ENCODE measurements at regions not wholly inside any gene's neighbourhood (a gene's known extent, or its start where the extent isn't known, plus 50 kb on each side); places are given as distances from the start of the nearest gene placed in this dataset.
"Not testable (repeated sequence)": the region's sequence is repeated elsewhere in the genome, so short reads cannot be mapped to it uniquely, and the experiment has no call there.

DNA sequence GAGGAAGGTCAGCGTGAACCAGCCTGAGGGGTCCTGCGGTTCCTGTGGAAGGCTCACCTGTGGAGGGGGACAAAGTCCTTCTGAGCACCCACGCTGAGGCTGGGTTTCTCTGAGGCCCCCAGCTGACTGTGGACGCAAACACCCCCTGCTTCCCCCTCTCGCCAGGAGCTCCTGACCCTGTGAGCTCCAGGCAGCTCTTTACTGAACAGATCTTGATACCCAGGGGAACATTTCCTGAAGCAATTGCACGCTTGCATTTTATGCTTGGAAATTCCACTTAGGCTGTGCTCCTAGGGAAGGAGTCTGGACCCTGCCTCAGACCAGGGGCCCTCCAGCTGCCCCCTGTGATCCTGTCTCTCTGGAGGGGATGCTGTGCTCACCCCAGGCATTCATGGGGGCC, 454.2 kb upstream of the B3GAT1 start:
- DNase-seq (ENCODE audit: low read depth): no peak

DNA sequence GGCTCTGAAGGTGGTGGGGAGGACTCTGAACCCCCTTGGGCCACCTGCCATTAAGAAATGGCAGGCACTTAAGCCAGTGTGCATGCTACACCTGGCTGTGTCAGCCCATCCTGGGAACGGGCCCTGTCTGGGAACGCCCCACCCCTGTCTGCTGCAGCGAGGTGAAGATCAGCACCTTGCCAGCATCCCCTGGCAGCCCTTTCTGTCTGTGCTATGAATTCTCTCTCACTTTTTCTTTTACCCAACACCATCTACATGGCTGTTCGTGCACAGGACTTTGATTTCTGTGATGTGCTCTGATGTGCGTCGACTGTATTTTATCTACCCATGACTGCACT, 452.9 kb upstream of the B3GAT1 start:
- DNase-seq (ENCODE audit: low read depth): no peak

DNA sequence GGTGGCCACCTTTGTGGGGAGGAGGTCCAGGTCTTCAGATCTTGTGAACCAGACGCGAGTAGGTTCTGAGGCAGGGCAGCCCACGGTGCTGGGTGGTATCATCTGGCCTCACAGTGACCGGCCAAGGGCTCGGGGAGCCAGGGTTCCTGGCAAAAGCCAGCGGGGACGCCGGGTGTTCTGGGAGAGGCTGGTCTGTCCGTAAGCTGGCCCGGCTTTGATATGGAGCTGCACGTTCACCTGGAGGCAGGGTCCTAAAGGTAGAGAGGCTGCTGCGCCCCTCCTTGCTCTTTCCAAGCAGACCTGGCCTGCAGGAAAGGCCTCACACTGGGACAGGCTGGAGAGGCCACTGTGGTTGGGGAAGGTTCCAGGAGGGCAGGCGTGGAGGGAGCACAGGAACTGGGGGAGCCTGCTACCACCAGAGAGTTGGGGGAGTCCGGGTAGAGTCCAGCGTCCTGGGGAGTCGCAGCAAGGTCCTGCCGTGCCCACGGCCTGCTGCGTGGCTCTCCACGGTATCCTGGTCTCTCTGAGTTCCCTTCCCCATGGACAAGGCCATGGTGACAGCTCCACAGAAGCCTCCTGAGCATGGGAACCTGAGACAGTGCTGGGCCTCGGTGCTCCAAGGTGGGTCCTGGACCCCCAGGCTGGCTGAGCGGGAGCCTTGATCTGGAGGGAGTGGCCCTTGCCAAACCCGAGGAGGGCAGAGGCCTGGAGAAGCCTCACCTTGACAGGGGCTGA, 452.4 kb upstream of the B3GAT1 start:
- no peak for DNase-seq (ENCODE audit: low read depth)

DNA sequence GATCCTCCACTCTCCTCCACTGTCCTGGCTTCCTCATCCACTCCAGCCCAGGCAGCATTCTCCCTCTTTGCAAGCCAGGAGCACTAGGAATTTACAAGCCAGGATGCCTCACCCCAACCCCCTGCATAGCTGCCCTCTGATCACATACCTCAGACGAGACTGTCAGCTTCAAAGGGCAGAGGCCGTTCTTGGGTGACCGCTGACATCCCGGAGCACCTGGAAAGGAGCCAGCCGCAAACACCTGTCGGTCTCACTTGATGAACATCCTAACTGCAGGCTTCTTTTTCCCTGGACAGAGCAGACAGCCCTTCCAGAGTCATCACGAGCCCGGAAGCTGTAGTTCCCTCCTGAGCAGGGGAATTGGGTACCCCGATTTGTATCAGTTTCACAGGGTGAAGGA, 451.3 kb upstream of the B3GAT1 start:
- no peak for DNase-seq (ENCODE audit: low read depth)

DNA sequence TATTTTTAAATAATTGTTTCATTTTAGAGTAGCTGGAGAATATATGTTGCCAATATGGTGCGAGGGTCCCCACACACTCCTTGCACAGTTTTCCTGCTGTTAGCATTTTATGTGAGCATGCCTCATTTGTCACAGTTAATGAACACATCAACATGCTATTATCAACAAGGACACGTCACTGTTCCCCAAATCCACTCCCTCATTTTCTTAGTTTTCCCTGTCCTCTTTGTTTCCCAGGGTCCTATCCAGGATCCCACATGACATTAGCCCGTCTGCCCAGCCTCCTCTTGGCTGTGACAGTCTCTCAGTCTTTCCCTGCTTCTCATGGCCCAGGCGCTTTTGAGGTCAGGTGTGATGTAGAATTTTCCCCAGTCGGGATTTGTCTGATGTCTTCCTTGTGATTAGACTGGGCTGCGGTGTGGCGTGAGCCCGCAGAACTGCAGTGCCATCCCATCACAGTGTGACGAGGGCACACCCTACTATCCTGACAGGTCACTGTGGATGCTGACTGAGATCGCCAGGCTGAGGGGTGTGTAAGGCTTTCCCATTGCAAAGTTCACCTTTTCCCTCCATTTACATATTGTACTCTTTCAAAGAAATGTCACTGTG, 450.6 kb upstream of the B3GAT1 start:
- DNase-seq (ENCODE audit: low read depth): no peak

DNA sequence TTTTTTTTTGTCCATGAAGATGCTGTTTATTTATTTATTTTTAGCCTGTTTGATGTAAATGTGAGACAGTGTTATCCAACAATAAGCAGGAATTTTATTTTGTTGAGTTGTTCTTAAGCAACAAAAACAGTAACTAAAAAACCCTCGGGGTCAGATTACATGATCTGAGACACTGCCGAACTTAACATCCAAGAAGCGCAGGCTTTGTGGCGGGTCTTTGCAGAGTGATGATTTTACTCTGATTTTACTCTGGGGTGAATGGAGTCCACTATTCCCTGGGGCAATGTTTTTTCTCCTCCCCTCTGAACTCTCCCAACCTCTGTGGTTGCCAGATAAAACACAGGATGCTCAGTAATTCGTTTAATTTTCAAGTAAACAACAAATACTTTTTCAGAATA, 450.1 kb upstream of the B3GAT1 start:
- DNase-seq (ENCODE audit: low read depth): no peak

DNA sequence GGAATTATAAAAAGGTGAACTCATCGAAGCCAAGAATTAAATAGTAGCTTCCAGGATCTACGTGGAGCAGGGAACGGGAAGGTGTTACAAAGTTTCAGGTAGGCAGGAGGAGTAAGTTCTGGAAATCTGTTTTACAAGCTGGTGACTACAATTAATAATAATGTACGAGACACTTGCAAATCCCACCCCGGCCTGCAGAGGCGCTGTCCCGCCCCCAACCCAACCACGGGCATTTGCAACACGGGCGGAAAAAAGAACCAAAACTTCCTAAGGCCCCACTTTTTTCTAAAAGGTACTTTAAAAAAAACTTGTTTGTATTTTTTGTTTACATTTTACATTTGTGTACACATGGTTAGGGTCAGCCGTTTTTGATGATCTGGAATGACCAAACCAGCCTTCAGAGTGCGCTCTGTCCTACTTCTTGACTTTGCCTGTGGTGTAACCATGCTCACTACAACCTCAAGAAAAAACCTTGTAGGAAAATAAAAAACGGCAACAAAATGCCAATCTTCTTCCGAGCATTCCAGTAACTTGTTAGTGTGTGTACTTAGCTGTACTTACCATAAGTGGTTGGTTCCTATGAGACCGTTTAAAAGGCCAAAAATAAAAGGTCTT, 449.6 kb upstream of the B3GAT1 start:
- no peak for DNase-seq (ENCODE audit: low read depth)

DNA sequence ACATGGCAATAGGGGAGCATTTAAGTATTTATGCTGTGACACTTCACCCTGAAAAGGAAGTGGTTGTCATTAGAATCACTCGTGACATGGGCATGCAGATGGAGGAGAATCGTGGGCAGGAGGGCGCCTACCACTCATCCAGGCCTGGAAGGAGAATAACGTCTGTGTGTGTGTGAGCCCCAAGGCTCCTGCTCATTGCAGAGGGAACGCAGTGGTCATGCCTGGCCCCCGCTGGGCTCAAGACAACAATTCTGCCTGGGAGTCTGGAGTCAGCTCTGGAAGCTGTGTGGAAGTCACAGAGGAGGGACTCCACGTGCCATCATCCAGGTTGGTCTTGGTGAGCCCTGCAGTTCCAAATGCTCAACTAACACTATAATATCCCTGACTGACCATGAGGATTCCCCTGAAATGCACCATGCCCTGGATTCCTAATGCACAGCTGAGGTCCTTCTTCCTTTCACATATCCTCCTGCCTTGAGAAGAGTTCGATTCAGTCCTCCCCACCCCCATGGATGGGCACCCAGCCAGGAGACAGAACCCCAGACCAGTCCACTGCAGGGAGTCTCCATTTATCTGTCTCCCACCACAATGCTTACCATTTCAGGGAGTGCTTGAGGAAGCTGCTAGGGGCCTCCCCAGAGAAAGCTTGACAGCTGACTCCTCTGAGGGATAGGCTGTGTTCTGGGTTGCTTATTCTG, 446.9 kb upstream of the B3GAT1 start:
- DNase-seq (ENCODE audit: low read depth): no peak

DNA sequence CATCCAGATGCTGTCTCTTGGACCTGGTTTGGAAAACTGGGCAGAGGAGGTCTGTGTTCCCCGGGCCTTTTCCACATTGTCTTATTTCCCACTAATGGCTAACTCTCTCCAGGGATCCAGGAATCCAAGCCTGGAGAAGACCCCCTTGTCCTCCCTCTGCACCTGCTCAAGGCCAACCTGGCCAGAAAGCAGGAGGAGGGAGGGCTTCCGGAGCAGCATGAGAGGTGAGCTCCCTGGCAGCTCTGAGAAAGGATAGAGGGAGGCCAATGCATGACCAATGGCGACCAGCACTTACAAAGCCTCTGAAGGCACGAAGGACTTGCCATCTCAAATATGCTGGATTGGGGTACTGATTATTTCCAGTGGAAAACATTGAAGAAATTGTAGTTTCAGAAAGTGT, 445.0 kb upstream of the B3GAT1 start:
- no peak for DNase-seq (ENCODE audit: low read depth)

DNA sequence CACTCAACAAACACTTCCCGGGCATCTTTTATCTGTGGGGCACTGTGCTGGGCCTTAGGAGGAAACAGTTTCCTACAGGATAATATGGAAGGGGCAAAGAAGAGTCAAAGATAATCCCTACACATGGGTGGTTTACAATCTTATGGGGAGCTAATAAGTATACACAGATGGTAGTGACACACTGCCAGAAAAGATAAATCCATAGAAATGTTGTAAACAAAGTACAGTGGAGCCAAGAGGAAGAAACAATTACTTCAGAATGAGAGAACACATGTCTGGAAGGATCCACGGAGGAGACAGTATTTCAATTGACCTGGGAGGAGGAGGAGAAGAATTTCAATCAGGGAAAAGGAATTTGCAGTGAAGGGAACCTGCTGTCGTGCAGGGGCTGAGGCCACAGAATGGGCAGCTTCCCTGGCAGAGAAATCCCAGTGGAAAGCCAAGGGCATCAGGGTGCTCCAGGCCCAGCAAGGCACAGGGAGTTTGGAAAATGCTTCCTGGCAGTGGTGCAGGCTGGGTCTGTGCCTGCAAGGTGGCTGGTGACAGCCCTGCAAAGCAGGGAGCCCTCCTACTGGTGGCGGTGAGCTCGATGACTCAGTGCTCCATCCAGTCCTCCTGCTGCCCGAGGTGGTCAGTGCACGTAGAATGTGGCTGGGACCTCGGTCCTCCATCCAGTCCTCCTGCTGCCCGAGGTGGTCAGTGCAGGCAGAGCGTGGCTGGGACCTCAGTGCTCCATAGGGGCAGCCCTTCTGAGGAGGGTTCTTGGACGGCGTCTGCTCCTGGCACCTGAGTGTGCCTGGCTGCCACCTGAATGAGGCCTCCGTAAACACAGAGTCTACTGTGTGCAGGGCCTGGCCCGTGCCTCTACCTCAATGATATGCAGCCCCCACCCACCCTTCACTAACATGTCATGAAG, 444.3 kb upstream of the B3GAT1 start:
- DNase-seq (ENCODE audit: low read depth): no peak

DNA sequence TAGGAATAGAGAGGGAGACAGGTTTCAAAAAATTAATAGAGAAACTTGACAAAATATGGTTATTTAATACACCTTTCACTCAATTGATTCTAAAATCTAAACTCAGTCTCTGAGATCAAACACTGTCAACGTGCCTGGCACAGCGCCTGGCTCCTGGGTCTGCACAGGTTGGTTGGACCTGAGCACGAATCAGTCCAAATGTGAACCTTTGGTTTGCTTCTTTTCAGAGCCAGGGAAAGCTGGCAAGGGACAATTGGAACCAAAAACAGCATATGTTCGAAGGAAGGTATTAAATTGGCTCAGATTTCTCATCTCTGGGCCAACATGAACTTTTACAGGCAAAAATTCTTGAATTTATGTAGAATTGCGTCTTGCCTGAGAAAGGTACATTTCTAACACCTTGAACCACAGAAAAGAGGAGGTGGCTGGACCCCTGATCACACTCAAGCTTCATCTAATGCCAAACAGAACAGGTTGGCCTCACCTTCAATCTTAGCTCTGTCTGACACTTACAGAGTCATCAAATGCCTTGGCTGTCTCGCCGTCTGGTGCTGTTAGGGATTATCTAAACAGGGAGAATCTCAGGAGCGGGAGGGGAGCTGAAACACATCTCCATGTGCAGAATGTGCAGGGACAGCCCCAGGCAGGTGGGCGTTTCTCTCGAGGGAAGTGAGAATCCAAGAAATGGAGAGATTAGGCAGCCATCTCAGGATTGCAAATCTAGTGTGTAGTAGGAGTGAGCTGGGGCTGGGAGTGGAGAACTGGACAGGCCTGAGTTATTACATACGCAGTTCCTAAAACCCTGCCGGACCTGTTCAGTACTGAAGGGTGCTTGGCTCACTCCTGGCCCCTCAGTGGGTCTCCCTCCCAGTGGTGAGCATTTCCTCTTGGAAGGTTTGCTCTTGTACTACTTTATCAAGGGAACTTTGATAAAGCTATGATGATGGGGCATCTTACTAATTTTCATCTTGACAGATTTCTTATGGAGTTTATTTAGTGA, 442.2 kb upstream of the B3GAT1 start:
- DNase-seq (ENCODE audit: low read depth): no peak

DNA sequence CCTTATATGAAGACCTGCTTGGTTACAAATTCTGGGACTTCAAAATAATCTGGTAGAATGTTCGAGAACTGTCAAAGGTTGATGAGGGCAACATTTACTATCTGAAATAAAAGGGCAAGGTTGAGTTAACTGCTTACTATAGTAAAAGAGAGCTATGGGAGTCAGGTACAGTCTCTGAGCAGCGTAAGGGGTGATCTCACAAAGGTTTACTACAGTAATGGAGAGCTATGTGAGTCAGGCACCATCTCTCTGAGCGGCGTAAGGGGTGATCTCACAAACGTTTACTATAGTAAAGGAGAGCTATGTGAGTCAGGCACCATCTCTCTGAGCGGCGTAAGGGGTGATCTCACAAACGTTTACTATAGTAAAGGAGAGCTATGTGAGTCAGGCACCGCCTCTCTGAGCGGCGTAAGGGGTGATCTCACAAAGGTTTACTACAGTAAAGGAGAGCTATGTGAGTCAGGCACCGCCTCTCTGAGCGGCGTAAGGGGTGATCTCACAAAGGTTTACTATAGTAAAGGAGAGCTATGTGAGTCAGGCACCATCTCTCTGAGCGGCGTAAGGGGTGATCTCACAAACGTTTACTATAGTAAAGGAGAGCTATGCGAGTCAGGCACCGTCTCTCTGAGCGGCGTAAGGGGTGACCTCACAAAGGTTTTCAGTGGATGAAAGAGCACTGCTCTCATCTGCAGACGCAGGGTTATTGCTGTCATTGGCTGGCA, 439.6 kb upstream of the B3GAT1 start:
- not testable (repeated sequence) for DNase-seq (ENCODE audit: low read depth)

DNA sequence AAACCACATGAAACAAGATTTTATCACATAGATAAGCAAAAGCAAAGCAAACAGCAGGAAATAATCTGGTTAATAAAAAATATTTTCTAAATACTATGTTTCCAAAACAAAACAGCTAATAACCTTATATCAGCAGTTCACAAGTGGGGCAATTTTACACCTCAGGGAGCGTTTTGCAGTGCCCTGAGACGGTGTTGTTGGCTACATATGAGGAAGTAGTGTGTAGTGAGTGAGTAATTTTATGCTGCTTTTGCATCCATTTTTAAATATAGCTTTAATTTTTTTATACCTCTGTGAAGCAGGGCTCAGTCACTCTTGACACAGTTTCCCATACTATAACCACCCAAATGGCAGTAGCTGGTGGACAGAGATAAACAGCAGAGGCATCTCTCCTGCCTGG, 438.5 kb upstream of the B3GAT1 start:
- DNase-seq (ENCODE audit: low read depth): no peak

DNA sequence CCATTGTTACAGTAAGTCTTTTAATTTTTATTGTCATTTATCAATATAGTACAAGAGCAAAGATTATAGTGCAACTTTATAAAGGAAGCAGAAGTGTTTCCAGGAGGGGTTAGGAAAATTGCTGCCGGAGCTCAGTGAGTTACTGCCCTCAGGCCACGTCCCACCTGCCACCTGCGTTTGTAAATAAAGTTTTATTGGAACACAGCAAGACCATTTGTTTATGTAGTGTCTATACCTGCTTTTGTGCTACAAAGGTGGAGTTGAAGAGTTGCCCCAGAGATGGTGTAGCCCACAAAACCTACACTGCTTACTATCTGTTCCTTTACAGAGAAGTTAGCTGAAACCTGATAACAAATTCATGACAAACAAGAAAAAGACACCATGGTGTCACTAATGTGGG, 437.8 kb upstream of the B3GAT1 start:
- no peak for DNase-seq (ENCODE audit: low read depth)

DNA sequence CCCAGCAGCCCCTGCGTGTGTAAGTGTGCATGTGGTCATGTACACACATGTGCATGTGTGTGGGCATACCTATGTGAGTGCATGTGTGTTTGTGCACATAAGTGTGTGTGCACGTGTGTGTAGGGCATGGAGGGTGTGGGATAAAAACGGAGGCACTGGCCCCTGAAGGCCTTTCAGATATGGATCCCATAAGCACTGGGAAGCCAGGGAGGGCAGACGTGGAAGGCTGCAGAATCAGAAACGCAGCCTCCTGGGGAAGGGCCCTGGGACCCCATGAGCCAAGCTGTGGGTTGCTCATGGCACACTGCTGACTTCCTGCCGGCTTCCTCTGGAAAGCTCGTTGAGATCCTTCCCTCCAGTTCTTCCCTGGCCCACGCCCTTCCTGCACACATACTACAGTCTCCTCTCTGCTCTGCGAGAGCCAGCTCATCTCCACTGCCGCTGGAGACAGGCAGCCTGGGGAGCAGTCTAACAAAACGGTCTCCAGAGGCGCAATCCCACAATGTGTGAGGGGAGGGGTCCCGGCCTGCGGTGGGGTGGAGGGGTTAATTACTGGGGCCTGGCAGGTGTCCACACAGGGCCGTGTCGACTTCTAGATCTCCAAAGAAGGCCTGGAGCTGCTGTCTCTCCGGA, 435.2 kb upstream of the B3GAT1 start:
- no peak for DNase-seq (ENCODE audit: low read depth)

DNA sequence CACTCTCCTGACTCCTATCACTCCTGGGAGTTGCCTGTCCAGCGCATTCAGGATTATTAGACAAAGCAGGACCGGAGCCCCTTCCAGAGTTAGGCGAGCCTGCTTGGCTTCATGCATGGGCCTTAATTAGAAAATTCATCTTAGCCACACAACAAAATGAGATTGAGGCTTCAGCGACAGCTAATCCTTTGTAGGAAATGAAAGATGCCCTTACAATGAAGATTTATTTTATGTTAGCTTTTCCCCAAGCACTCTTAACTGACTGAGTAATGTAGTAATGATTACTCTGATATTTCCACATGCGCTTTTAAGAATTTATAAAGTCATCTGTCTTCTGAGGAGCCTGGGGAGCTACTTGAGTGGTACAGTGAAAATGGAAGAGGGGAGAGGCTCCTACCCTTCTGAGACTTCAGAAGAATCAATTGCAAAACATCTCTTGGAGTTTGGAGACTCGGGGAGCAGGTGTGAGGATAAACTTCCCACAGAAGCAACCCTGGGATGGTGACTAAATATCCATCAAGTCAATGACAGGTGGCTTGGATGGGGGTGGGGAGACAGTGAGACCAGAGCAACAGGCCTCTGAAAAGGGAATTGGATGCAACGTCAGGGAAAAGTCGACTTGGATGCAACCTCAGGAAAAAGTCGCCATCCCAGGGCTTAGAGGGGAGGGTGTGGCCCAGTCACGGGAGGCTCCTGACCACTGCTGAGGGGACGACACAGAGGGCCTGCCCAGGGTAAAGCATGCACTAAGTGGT, 434.5 kb upstream of the B3GAT1 start:
- DNase-seq (ENCODE audit: low read depth): no peak

DNA sequence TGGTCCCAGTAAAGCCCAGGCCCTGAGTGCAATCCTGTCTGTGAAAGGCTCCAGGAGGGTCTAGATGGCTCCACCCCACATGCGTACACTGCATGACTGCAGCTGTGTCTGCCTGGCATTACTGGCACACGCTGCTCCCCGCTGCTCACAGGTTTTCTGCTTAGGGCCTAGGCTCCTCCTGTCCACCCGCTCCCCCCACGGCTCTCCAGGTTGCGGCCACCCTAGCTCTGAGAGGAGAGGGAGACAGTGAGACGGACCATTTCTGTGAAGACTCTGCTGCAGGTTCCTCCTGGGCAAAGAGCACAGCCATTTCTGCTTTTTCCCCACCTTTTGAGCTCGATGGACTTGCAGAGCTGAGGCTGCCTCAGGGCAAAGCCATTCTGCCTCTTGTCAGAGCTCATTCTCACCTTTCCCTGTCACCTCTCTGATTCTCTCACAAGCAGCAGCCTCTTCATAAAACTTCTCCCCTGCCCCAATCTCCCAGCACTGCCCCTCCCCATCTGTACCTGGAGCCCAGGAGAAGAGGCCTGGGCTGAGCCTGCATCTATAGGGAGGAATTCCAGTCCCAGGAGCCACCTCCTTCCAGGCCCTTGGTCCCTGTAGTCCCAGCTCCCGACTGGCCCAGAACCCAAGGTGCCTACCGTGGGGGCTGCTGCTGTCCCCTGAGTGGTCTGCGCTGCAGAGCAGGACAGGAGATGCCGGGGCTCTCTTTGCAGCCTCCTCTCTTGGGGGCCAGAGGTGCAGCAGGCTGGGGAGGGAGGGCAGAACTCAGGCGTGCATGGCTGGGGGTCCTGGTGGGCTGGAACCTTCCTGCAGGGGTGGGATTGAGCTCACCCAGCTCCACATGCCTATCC, 433.7 kb upstream of the B3GAT1 start:
- DNase-seq (ENCODE audit: low read depth): no peak

DNA sequence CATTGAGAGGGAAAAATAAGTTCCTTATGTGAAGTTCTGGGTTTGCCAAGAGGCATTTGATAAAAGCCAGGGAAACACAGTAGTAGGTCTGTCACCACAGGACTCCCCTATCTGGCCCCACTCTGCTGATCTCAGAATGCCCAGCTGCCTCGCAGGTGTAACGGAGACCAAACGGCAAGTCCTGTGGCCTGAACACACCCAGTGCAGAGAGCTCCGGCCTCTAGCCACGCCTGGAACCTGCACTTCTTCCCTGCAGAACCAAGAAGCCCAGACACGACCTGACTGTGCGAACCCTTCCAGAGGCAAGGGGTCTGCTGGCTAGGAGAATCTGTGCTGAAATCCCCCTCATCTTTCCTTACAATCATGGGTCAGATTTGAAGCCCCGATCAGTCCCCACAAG, 432.8 kb upstream of the B3GAT1 start:
- no peak for DNase-seq (ENCODE audit: low read depth)

Measured in stimulated activated CD4-positive, alpha-beta T cell treated with anti-CD3 and anti-CD28 coated beads, Interleukin-2, amount 100 ng/mL, for 4 hours (primary cell).